Right lobe of liver (tissue), 6 donors: ENCODE measurements at regions not wholly inside any gene's neighbourhood (a gene's known extent, or its start where the extent isn't known, plus 50 kb on each side); places are given as distances from the start of the nearest gene placed in this dataset.

Source experiments
- ATAC-seq, 4 donors: fragments of 200-7000 bp; cut with Tn5 transposase; one replicate each; pipeline ENCODE4 v1.9.1; 2020; ENCODE audit warnings: mild to moderate bottlenecking in 4 of 4, moderate library complexity in 4 of 4
- DNase-seq, 3 donors: peaks; one replicate each; pipeline ENCODE4 v3.0.0-alpha.2; 2020
- H3K27ac ChIP-seq, 3 donors: fragments of 200-600 bp; one replicate each; pipeline ENCODE4 v1.8.0; 2022
- H3K27me3 ChIP-seq, 2 donors: fragments of 200-600 bp; one replicate each; pipeline ENCODE4 v1.8.0; 2022
- H3K36me3 ChIP-seq, 4 donors: fragments of 200-600 bp; sonication (generic) in 1 of 4; one replicate each; pipeline versions ENCODE4 v1.5.1 to v1.8.0; 2017 to 2022; ENCODE audit warnings: control low read depth in 1 of 4
- H3K4me1 ChIP-seq, 4 donors: fragments of 200-600 bp; sonication (generic) in 1 of 4; one replicate each; pipeline versions ENCODE4 v1.5.1 to v1.8.0; 2017 to 2022; ENCODE audit warnings: control low read depth in 1 of 4
- H3K4me3 ChIP-seq, 3 donors: fragments of 200-600 bp; one replicate each; pipeline ENCODE4 v1.8.0; 2022
- H3K9me3 ChIP-seq, 4 donors: fragments of 200-600 bp; sonication (generic) in 1 of 4; one replicate each; pipeline versions ENCODE4 v1.5.1 to v1.8.0; 2017 to 2022; ENCODE audit warnings: control low read depth in 1 of 4
- CTCF ChIP-seq, 4 donors: fragments of 200-600 bp in 3 of 4; fragments of 450-650 bp in 1 of 4; IDR thresholded peaks; one replicate each; pipeline versions ENCODE4 v1.5.1 to v1.8.0; 2016 to 2022; ENCODE audit warnings: antibody characterized with exemption in 4 of 4, mild to moderate bottlenecking in 2 of 4
- POLR2A ChIP-seq: fragments of 450-650 bp; IDR thresholded peaks from one replicate; pipeline ENCODE4 v1.6.1; 2017; ENCODE audit warnings: antibody characterized with exemption, mild to moderate bottlenecking
- WGBS: methylation state at CpG from one replicate; pipeline ENCODE4 v1.1.6; 2018; ENCODE audit warnings: low coverage, low lambda C conversion rate; ENCODE audit not compliant: insufficient coverage; ENCODE audit errors: missing lambda C conversion rate; 5-methylcytosine and 5-hydroxymethylcytosine counted together
- intact Hi-C, 2 donors: fragments of 100-400 bp; cut with DNase I; formaldehyde crosslinking; loops; one replicate each; pipeline versions ENCODE4 v1.11.2 to v1.14.1; 2022
- donor health status: DM: no; HTN: yes; CAD: no.
- donor health status: DM: no; HTN: no; CAD: no.
- donor health status: DM: no; HTN: no; CAD: no.
- donor health status: DM: no; HTN: yes; CAD: no.
- donor health status: DM: no; HTN: yes; CAD: no.

- no peaks in the 10 kb centered on the region for H3K27me3 ChIP-seq
- intact Hi-C loops = no loop called here
- H3K27ac ChIP-seq = no peak overlapping the region
- DNase-seq = no peak
- no peaks in the 10 kb centered on the region for H3K9me3 ChIP-seq
- WGBS = 61% methylated on average over 4 of the region's 4 CpGs
- no peaks in the 10 kb centered on the region for H3K36me3 ChIP-seq
- no peak overlapping the region for H3K4me3 ChIP-seq
- H3K4me1 ChIP-seq = no peaks in the 10 kb centered on the region
- no peak for ATAC-seq
- TF ChIP-seq CTCF (IDR thresholded peaks at IDR 0.05) (no peak), POLR2A (no peak)
Measured at GRCh38 chr3:3729261-3729660, 70.0 kb upstream of the LRRN1 start.

GRCh38 chr3:3726549-3726948, 72.7 kb upstream of the LRRN1 start:
- TF ChIP-seq POLR2A (no peak), CTCF (IDR thresholded peaks at IDR 0.05) (no peak)
- intact Hi-C loops = no loop called here
- DNase-seq (no peak), ATAC-seq (no peak)
- Histone ChIP-seq H3K4me3 (no peak overlapping the region), H3K27me3 (no peaks in the 10 kb centered on the region), H3K36me3 (no peaks in the 10 kb centered on the region), H3K9me3 (no peaks in the 10 kb centered on the region), H3K4me1 (no peaks in the 10 kb centered on the region), H3K27ac (no peak overlapping the region)
- 50% methylated on average over 2 of the region's 5 CpGs for WGBS

- TF ChIP-seq CTCF (IDR thresholded peaks at IDR 0.05) = no peak
- no peak for TF ChIP-seq POLR2A
- H3K4me1 ChIP-seq = no peaks in the 10 kb centered on the region
- H3K27ac ChIP-seq = no peak overlapping the region
- H3K27me3 ChIP-seq = no peaks in the 10 kb centered on the region
- no peak for ATAC-seq
- intact Hi-C loops = no loop called here
- DNase-seq = no peak
- no peaks in the 10 kb centered on the region for H3K36me3 ChIP-seq
- H3K4me3 ChIP-seq = no peak overlapping the region
- no peaks in the 10 kb centered on the region for H3K9me3 ChIP-seq
Measured at GRCh38 chr3:3714572-3714971, 84.7 kb upstream of the LRRN1 start.

GRCh38 chr3:3712971-3713370, 86.3 kb upstream of the LRRN1 start:
- WGBS = 78% methylated on average over 6 of the region's 6 CpGs
- Histone ChIP-seq H3K9me3 (no peaks in the 10 kb centered on the region), H3K27me3 (no peaks in the 10 kb centered on the region), H3K36me3 (no peaks in the 10 kb centered on the region), H3K27ac (no peak overlapping the region), H3K4me1 (no peaks in the 10 kb centered on the region), H3K4me3 (no peak overlapping the region)
- intact Hi-C loops = no loop called here
- TF ChIP-seq CTCF (IDR thresholded peaks at IDR 0.05) (no peak), POLR2A (no peak)
- ATAC-seq (no peak), DNase-seq (no peak)

- Histone ChIP-seq H3K9me3 (no peaks in the 10 kb centered on the region), H3K4me1 (no peaks in the 10 kb centered on the region), H3K36me3 (no peaks in the 10 kb centered on the region), H3K27me3 (no peaks in the 10 kb centered on the region), H3K27ac (no peak overlapping the region), H3K4me3 (no peak overlapping the region)
- DNase-seq = no peak
- TF ChIP-seq CTCF (IDR thresholded peaks at IDR 0.05) = no peak
- no peak for TF ChIP-seq POLR2A
- no peak for ATAC-seq
- intact Hi-C loops = no loop called here
Measured at GRCh38 chr3:3708769-3709115, 90.5 kb upstream of the LRRN1 start.
